Limb (tissue), 2 donors: ENCODE measurements at regions not wholly inside any gene's neighbourhood (a gene's known extent, or its start where the extent isn't known, plus 50 kb on each side); places are given as distances from the start of the nearest gene placed in this dataset.

Source experiments
- DNase-seq, 2 donors: peaks; one replicate each; pipeline ENCODE4 v3.0.0-alpha.2; 2016; ENCODE audit errors: extremely low spot score in 2 of 2

- DNase-seq: no peak
These were observed 63.8 kb upstream of the SSTR1 start for GRCh38 chr14:38143659-38144505.

- DNase-seq: no peak
These were observed 62.6 kb upstream of the SSTR1 start for GRCh38 chr14:38145142-38145541.

GRCh38 chr14:38150075-38150474 is 57.6 kb upstream of the SSTR1 start:
- DNase-seq: no peak
